Liver (tissue), 3 donors: ENCODE measurements at regions not wholly inside any gene's neighbourhood (a gene's known extent, or its start where the extent isn't known, plus 50 kb on each side); places are given as distances from the start of the nearest gene placed in this dataset.

Experiments
- CTCF ChIP-seq: fragments of 150-350 bp; IDR thresholded peaks from 2 replicates; pipeline ENCODE4 v1.5.1; 2017; ENCODE audit warnings: improper control_type of control experiment, low read depth, low read length; ENCODE audit not compliant: missing input control
- EGR1 ChIP-seq, 2 donors: IDR thresholded peaks; 2 replicates each; pipeline ENCODE4 v1.6.1; 2016 to 2018; ENCODE audit warnings: antibody characterized with exemption in 2 of 2, low read depth in 2 of 2
- MAX ChIP-seq: IDR thresholded peaks from 2 replicates; pipeline ENCODE4 v1.6.1; 2016; ENCODE audit warnings: antibody characterized with exemption
- RAD21 ChIP-seq, 2 donors: IDR thresholded peaks; 2 replicates each; pipeline ENCODE4 v1.6.1; 2016; ENCODE audit warnings: antibody characterized with exemption in 2 of 2, mild to moderate bottlenecking in 2 of 2
- SP1 ChIP-seq: IDR thresholded peaks from 2 replicates; pipeline ENCODE4 v1.6.1; 2018; ENCODE audit warnings: antibody characterized with exemption, mild to moderate bottlenecking
- ZBTB33 ChIP-seq: IDR thresholded peaks from 2 replicates; pipeline ENCODE4 v1.6.1; 2016; ENCODE audit warnings: antibody characterized with exemption
- donor health status: healthy.
- donor health status: healthy.

DNA sequence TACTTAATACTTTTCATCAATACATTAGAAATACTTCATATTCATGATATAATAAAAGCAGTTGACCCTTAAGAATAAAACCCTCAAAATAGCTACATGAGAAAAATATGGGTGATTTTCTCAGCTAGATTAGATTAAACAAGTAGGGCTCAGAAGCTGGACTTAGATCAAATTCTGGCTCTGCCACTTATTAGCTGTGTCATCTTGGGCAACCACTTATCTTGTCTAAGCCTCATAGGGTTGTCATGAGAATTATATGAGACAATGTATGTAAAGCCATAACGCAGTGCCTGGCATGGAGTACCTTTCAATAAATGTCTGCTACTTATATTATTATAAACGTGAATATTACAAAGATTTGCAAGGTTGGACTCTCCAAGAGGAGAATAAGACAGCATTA, 84.3 kb upstream of the PGRMC2 start:
- TF ChIP-seq CTCF (no peak), MAX (no peak), SP1 (no peak), ZBTB33 (no peak), RAD21 (IDR thresholded peaks at IDR 0.05) (no peak), EGR1 (IDR thresholded peaks at IDR 0.05; ENCODE audit: low read depth in 2 of 2) (no peak)
